ENCODE measurements at regions not wholly inside any gene's neighbourhood (a gene's known extent, or its start where the extent isn't known, plus 50 kb on each side); places are given as distances from the start of the nearest gene placed in this dataset.

DNA sequence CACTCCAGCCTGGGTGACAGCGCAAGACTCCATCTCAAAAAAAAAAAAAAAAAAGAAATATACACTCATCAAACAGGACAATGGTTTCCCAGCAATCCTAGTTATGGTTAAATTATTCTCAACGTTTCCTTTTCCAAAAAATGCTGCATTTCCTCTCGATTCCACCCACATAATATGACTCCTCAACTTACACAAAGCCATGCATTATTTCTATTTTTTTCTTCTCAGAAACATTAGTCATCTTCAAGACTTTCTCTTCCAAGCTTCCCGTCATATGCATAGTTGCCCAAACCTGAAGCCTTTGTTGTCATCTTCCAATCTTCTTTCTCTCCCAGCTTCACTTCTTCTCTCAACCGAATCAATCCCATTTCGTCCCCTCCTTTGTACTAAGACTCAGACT lies 61.4 kb upstream of the RANBP6 start:
- H3K79me1 ChIP-seq (ENCODE audit: low read depth, low read length): no peaks in the 10 kb centered on the region
- H3K9ac ChIP-seq (ENCODE audit: low read depth, low read length, poor library complexity): no peak overlapping the region
- DNase-seq (ENCODE audit: low spot score): no peak
- no peak overlapping the region for H3K14ac ChIP-seq (ENCODE audit: low read length)
- H3K23ac ChIP-seq (ENCODE audit: low read depth, low read length, poor library complexity): no peak overlapping the region
- no peak overlapping the region for H2BK120ac ChIP-seq (ENCODE audit: low read depth, low read length)
- no peak overlapping the region for H3K4ac ChIP-seq (ENCODE audit: low read length)
- WGBS, 2 donors (ENCODE audit: extremely low coverage in 2 of 2, insufficient read length in 2 of 2, insufficient replicate concordance in 1 of 2): 100% methylated on average over 1 of the region's 6 CpGs
- no peak overlapping the region for H3K27ac ChIP-seq (replicated peaks; ENCODE audit: low read length)
- H3K27me3 ChIP-seq (ENCODE audit: control insufficient read depth in 3 of 3, insufficient read depth in 3 of 3, low read depth in 1 of 3, low read length in 3 of 3): no peaks in the 10 kb centered on the region
- H2BK15ac ChIP-seq (ENCODE audit: low read length): no peak overlapping the region
- H2BK5ac ChIP-seq (ENCODE audit: low read length): no peak overlapping the region
- H3K9me3 ChIP-seq (replicated peaks in 1 of 2; ENCODE audit: control insufficient read depth in 2 of 2, insufficient read depth in 1 of 2, low read depth in 1 of 2, low read length in 2 of 2): no peaks in the 10 kb centered on the region
- no peak overlapping the region for H3K4me3 ChIP-seq (ENCODE audit: low read length in 2 of 2)
- peaks cover 5 to 12% of the 10 kb centered on the region in 2 donors for H3K4me1 ChIP-seq (ENCODE audit: control insufficient read depth in 2 of 2, insufficient read depth in 1 of 2, low read depth in 1 of 2, low read length in 2 of 2)
- H2BK12ac ChIP-seq (ENCODE audit: low read length): no peak overlapping the region
- H2AK5ac ChIP-seq (ENCODE audit: low read depth, low read length): no peak overlapping the region
- no peak overlapping the region for H3K4me2 ChIP-seq (ENCODE audit: insufficient read depth, low read length, poor library complexity, severe bottlenecking)
- no peaks in the 10 kb centered on the region for H3K36me3 ChIP-seq (replicated peaks in 1 of 2; ENCODE audit: control insufficient read depth in 2 of 2, insufficient read depth in 2 of 2, low read length in 2 of 2)
- no peak overlapping the region for H4K91ac ChIP-seq (ENCODE audit: low read depth, low read length, poor library complexity)
- H4K8ac ChIP-seq (ENCODE audit: low read depth, low read length): no peak overlapping the region
- H2AFZ ChIP-seq (ENCODE audit: low read length): no peak overlapping the region
- no peak overlapping the region for H3K18ac ChIP-seq (ENCODE audit: low read length)

- H3K79me1 ChIP-seq (ENCODE audit: low read depth, low read length): no peaks in the 10 kb centered on the region
- H2BK15ac ChIP-seq (ENCODE audit: low read length): no peak overlapping the region
- H3K9me3 ChIP-seq (replicated peaks in 1 of 2; ENCODE audit: control insufficient read depth in 2 of 2, insufficient read depth in 1 of 2, low read depth in 1 of 2, low read length in 2 of 2): no peaks in the 10 kb centered on the region
- no peak overlapping the region for H3K9ac ChIP-seq (ENCODE audit: low read depth, low read length, poor library complexity)
- no peak overlapping the region for H3K27ac ChIP-seq (replicated peaks; ENCODE audit: low read length)
- H3K27me3 ChIP-seq (ENCODE audit: control insufficient read depth in 3 of 3, insufficient read depth in 3 of 3, low read depth in 1 of 3, low read length in 3 of 3): no peaks in the 10 kb centered on the region
- H3K4me3 ChIP-seq (ENCODE audit: low read length in 2 of 2): no peak overlapping the region
- no peak overlapping the region for H3K14ac ChIP-seq (ENCODE audit: low read length)
- H2BK12ac ChIP-seq (ENCODE audit: low read length): no peak overlapping the region
- no peak overlapping the region for H2BK120ac ChIP-seq (ENCODE audit: low read depth, low read length)
- H3K4ac ChIP-seq (ENCODE audit: low read length): no peak overlapping the region
- no CpG with 5 or more reads among the region's 2 CpGs for WGBS, 2 donors (ENCODE audit: extremely low coverage in 2 of 2, insufficient read length in 2 of 2, insufficient replicate concordance in 1 of 2)
- no peak overlapping the region for H3K4me2 ChIP-seq (ENCODE audit: insufficient read depth, low read length, poor library complexity, severe bottlenecking)
- H2BK5ac ChIP-seq (ENCODE audit: low read length): no peak overlapping the region
- no peak overlapping the region for H3K18ac ChIP-seq (ENCODE audit: low read length)
- H2AK5ac ChIP-seq (ENCODE audit: low read depth, low read length): no peak overlapping the region
- H4K8ac ChIP-seq (ENCODE audit: low read depth, low read length): no peak overlapping the region
- H3K23ac ChIP-seq (ENCODE audit: low read depth, low read length, poor library complexity): no peak overlapping the region
- H3K36me3 ChIP-seq (replicated peaks in 1 of 2; ENCODE audit: control insufficient read depth in 2 of 2, insufficient read depth in 2 of 2, low read length in 2 of 2): no peaks in the 10 kb centered on the region
- peaks cover 0 to 3% of the 10 kb centered on the region in 2 donors for H3K4me1 ChIP-seq (ENCODE audit: control insufficient read depth in 2 of 2, insufficient read depth in 1 of 2, low read depth in 1 of 2, low read length in 2 of 2)
- no peak overlapping the region for H4K91ac ChIP-seq (ENCODE audit: low read depth, low read length, poor library complexity)
- DNase-seq (ENCODE audit: low spot score): no peak
- no peak overlapping the region for H2AFZ ChIP-seq (ENCODE audit: low read length)
These were observed 58.3 kb upstream of the RANBP6 start for GRCh38 chr9:6073731-6074130.

GRCh38 chr9:6072865-6073264 lies 57.4 kb upstream of the RANBP6 start:
- Histone ChIP-seq H4K91ac (ENCODE audit: low read depth, low read length, poor library complexity) (no peak overlapping the region), H3K18ac (ENCODE audit: low read length) (peak overlapping the region; percentile 46), H3K4me3 (ENCODE audit: low read length in 2 of 2) (no peak overlapping the region), H3K14ac (ENCODE audit: low read length) (no peak overlapping the region), H3K27me3 (ENCODE audit: control insufficient read depth in 3 of 3, insufficient read depth in 3 of 3, low read depth in 1 of 3, low read length in 3 of 3) (no peaks in the 10 kb centered on the region), H3K36me3 (replicated peaks in 1 of 2; ENCODE audit: control insufficient read depth in 2 of 2, insufficient read depth in 2 of 2, low read length in 2 of 2) (no peaks in the 10 kb centered on the region), H2BK15ac (ENCODE audit: low read length) (no peak overlapping the region), H2AFZ (ENCODE audit: low read length) (no peak overlapping the region), H4K8ac (ENCODE audit: low read depth, low read length) (no peak overlapping the region), H3K27ac (replicated peaks; ENCODE audit: low read length) (no peak overlapping the region), H3K9ac (ENCODE audit: low read depth, low read length, poor library complexity) (no peak overlapping the region), H2BK12ac (ENCODE audit: low read length) (no peak overlapping the region), H2AK5ac (ENCODE audit: low read depth, low read length) (no peak overlapping the region), H2BK5ac (ENCODE audit: low read length) (no peak overlapping the region), H3K4me1 (ENCODE audit: control insufficient read depth in 2 of 2, insufficient read depth in 1 of 2, low read depth in 1 of 2, low read length in 2 of 2) (no peaks in the 10 kb centered on the region), H3K79me1 (ENCODE audit: low read depth, low read length) (no peaks in the 10 kb centered on the region), H3K9me3 (replicated peaks in 1 of 2; ENCODE audit: control insufficient read depth in 2 of 2, insufficient read depth in 1 of 2, low read depth in 1 of 2, low read length in 2 of 2) (no peaks in the 10 kb centered on the region), H3K4ac (ENCODE audit: low read length) (no peak overlapping the region), H2BK120ac (ENCODE audit: low read depth, low read length) (no peak overlapping the region), H3K23ac (ENCODE audit: low read depth, low read length, poor library complexity) (peak overlapping the region; percentile 29), H3K4me2 (ENCODE audit: insufficient read depth, low read length, poor library complexity, severe bottlenecking) (no peak overlapping the region)
- DNase-seq (ENCODE audit: low spot score): no peak
- WGBS, 2 donors (ENCODE audit: extremely low coverage in 2 of 2, insufficient read length in 2 of 2, insufficient replicate concordance in 1 of 2): no CpG with 5 or more reads among the region's 7 CpGs

DNA sequence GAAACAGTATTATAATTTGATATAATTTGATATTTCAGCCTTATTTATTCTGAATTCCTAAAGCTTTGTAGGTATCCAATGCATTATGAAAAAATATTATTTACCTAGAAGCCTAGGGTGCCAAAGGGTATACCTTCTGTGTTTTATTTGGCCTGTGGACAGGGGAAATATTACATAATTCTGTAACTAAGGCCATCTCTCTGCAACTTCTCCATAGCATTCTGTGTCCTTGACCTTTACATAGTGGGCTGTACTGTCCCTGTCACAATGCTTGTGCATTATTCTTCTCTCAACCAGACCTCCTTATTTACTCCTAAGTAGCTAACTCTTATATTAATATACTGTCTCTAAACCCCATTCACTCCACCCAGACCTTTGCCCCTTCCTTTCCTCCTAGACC lies 57.0 kb upstream of the RANBP6 start:
- H3K23ac ChIP-seq (ENCODE audit: low read depth, low read length, poor library complexity): no peak overlapping the region
- H2BK5ac ChIP-seq (ENCODE audit: low read length): no peak overlapping the region
- no peaks in the 10 kb centered on the region for H3K27me3 ChIP-seq (ENCODE audit: control insufficient read depth in 3 of 3, insufficient read depth in 3 of 3, low read depth in 1 of 3, low read length in 3 of 3)
- no peak overlapping the region for H4K8ac ChIP-seq (ENCODE audit: low read depth, low read length)
- no peak for DNase-seq (ENCODE audit: low spot score)
- H3K4me1 ChIP-seq (ENCODE audit: control insufficient read depth in 2 of 2, insufficient read depth in 1 of 2, low read depth in 1 of 2, low read length in 2 of 2): no peaks in the 10 kb centered on the region
- H3K36me3 ChIP-seq (replicated peaks in 1 of 2; ENCODE audit: control insufficient read depth in 2 of 2, insufficient read depth in 2 of 2, low read length in 2 of 2): no peaks in the 10 kb centered on the region
- no peak overlapping the region for H3K27ac ChIP-seq (replicated peaks; ENCODE audit: low read length)
- H3K4me3 ChIP-seq (ENCODE audit: low read length in 2 of 2): no peak overlapping the region
- no peak overlapping the region for H3K18ac ChIP-seq (ENCODE audit: low read length)
- no peak overlapping the region for H3K4ac ChIP-seq (ENCODE audit: low read length)
- H3K9ac ChIP-seq (ENCODE audit: low read depth, low read length, poor library complexity): no peak overlapping the region
- H2AK5ac ChIP-seq (ENCODE audit: low read depth, low read length): no peak overlapping the region
- no peak overlapping the region for H2BK120ac ChIP-seq (ENCODE audit: low read depth, low read length)
- no peak overlapping the region for H2BK15ac ChIP-seq (ENCODE audit: low read length)
- H3K14ac ChIP-seq (ENCODE audit: low read length): no peak overlapping the region
- H2AFZ ChIP-seq (ENCODE audit: low read length): no peak overlapping the region
- H3K9me3 ChIP-seq (replicated peaks in 1 of 2; ENCODE audit: control insufficient read depth in 2 of 2, insufficient read depth in 1 of 2, low read depth in 1 of 2, low read length in 2 of 2): no peaks in the 10 kb centered on the region
- H3K79me1 ChIP-seq (ENCODE audit: low read depth, low read length): no peaks in the 10 kb centered on the region
- no peak overlapping the region for H2BK12ac ChIP-seq (ENCODE audit: low read length)
- H4K91ac ChIP-seq (ENCODE audit: low read depth, low read length, poor library complexity): no peak overlapping the region
- no peak overlapping the region for H3K4me2 ChIP-seq (ENCODE audit: insufficient read depth, low read length, poor library complexity, severe bottlenecking)
